ENCODE measurements at regions not wholly inside any gene's neighbourhood (a gene's known extent, or its start where the extent isn't known, plus 50 kb on each side); places are given as distances from the start of the nearest gene placed in this dataset.

DNA sequence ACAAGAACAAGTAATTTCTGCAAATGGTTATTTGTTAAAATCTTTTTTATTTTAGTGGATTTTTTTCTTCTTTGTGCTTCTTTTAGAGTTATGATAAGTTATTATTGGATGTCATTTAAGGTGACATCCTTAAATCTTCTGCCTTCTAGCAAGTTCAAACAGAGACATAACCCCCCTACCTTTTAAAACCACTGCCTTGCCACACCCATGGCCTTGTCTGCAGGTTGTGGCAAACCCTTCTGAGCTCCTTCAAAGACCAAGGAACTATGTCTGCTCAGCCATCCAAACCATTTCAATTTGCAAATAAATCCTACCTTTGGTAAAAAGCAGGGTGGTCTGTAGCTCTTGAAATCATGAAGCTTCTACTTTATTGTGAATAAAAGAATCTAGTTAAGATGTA, 241.6 kb downstream of the FAM76B start:
- TF ChIP-seq, protein P1, sequence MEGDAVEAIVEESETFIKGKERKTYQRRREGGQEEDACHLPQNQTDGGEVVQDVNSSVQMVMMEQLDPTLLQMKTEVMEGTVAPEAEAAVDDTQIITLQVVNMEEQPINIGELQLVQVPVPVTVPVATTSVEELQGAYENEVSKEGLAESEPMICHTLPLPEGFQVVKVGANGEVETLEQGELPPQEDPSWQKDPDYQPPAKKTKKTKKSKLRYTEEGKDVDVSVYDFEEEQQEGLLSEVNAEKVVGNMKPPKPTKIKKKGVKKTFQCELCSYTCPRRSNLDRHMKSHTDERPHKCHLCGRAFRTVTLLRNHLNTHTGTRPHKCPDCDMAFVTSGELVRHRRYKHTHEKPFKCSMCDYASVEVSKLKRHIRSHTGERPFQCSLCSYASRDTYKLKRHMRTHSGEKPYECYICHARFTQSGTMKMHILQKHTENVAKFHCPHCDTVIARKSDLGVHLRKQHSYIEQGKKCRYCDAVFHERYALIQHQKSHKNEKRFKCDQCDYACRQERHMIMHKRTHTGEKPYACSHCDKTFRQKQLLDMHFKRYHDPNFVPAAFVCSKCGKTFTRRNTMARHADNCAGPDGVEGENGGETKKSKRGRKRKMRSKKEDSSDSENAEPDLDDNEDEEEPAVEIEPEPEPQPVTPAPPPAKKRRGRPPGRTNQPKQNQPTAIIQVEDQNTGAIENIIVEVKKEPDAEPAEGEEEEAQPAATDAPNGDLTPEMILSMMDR (IDR thresholded peaks at IDR 0.05) = no peak
- TF ChIP-seq POLR2AphosphoS5 (IDR thresholded peaks at IDR 0.05; ENCODE audit: low read depth, low read length) (no peak), SIN3A (IDR thresholded peaks at IDR 0.05; ENCODE audit: borderline replicate concordance, insufficient read depth, low read depth, low read length) (no peak)
- TF ChIP-seq, protein P2, sequence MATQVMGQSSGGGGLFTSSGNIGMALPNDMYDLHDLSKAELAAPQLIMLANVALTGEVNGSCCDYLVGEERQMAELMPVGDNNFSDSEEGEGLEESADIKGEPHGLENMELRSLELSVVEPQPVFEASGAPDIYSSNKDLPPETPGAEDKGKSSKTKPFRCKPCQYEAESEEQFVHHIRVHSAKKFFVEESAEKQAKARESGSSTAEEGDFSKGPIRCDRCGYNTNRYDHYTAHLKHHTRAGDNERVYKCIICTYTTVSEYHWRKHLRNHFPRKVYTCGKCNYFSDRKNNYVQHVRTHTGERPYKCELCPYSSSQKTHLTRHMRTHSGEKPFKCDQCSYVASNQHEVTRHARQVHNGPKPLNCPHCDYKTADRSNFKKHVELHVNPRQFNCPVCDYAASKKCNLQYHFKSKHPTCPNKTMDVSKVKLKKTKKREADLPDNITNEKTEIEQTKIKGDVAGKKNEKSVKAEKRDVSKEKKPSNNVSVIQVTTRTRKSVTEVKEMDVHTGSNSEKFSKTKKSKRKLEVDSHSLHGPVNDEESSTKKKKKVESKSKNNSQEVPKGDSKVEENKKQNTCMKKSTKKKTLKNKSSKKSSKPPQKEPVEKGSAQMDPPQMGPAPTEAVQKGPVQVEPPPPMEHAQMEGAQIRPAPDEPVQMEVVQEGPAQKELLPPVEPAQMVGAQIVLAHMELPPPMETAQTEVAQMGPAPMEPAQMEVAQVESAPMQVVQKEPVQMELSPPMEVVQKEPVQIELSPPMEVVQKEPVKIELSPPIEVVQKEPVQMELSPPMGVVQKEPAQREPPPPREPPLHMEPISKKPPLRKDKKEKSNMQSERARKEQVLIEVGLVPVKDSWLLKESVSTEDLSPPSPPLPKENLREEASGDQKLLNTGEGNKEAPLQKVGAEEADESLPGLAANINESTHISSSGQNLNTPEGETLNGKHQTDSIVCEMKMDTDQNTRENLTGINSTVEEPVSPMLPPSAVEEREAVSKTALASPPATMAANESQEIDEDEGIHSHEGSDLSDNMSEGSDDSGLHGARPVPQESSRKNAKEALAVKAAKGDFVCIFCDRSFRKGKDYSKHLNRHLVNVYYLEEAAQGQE (IDR thresholded peaks at IDR 0.05; ENCODE audit: insufficient read depth in 1 of 2, low read depth in 2 of 2, low read length in 1 of 2) = no peak

Data from Panc1 (cell line).